HG02759 (cell line): ENCODE measurements at regions not wholly inside any gene's neighbourhood (a gene's known extent, or its start where the extent isn't known, plus 50 kb on each side); places are given as distances from the start of the nearest gene placed in this dataset.

Experiments used
- ATAC-seq: cut with Tn5 transposase; IDR thresholded peaks from one replicate; pipeline ENCODE4 v1.9.1; 2021; ENCODE audit warnings: mild to moderate bottlenecking, moderate library complexity; ENCODE audit not compliant: unreplicated experiment

DNA sequence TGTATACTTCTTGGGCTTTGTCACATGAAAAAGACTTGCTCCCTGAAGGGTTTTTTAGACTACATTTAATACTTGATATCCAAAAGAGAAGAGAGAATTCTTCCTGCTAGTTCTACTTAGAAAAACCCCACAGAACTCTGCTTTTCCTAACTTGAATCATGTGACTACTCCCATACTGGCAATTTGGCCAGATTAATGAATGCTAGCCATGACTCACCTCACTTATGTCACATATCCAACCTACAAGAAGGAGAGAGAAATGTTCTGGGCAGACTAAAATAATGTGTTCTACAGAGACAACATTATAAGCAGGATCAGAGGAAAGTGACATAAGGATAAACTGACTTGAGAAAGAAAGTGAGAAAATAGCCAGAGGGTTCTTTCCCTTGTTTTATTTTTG, 249.3 kb upstream of the GULP1 start:
- ATAC-seq, result no peak

- ATAC-seq, result no peak
These were observed 246.7 kb upstream of the GULP1 start for GRCh38 chr2:188045016-188045415.

DNA sequence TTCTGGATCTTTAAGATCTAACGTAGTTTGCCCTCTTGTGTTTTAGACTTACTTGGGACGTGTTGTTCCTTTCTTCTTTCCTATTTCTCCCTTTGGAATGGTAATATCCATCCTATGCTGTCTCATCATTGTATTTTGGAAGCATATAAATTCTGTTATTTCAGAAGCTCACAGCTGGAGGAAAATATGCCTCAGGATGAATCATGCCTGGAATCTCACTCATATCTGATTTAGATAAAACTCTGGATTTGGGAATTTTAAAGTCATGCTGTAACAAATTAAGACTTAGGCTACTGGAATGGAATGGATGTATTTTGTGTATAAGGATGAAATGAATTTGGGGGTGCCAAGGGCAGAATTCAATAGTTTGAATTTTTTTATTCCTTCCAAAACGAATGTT, 245.2 kb upstream of the GULP1 start:
- no peak for ATAC-seq

DNA sequence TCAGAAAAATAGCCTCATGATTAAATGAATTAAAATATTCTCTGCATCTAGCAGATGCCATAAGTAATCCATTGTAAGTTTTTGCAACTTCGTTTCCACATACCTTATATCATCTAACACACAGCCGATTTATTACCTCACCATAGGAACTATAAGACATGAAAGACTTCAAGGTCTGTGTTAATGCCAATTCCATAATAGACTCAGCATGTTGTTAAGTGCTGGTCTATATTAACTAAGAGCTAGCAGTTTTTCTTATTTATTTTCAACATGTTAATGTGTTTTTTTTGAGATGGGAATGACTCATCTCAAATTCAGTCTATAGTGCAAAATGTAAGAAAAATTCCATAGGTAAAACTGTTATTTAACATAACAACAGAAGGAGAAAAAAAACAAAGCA, 243.9 kb upstream of the GULP1 start:
- no peak for ATAC-seq

GRCh38 chr2:188050726-188051125, 240.9 kb upstream of the GULP1 start:
- no peak for ATAC-seq

DNA sequence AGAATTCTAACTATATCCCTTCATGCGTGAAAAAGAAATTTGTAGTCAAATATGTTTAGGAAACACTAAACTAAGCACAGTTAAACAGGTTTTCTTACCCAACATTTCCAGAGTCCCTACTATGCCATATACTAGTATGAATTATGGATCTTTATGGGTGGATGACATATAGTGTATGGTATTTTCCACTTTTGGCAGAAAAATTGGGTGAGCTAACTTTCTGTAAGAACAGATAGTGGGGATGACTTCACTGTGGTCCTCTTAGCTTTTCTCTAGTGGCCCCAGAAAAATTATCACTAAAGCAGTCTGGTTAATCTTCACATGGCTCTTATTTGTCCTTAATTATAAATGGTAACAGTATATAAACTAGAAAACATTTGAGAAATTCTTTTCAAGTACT, 240.0 kb upstream of the GULP1 start:
- no peak for ATAC-seq

DNA sequence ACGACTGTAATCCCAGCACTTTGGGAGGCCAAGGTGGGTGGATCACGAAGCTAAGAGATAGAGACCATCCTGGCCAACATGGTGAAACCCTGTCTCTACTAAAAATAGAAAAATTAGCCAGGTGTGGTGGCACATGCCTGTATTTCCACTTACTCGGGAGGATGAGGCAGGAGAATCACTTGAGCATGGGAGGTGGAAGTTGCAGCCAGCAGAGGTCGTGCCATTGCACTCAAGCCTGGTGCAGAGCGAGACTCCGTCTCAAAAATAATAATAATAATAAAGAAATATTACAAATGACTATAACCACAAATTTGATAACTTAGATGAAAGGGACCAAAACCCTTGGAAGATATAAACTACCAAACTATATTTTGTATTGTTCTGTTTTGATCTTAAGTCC, 226.3 kb upstream of the GULP1 start:
- no peak for ATAC-seq

GRCh38 chr2:188068093-188068492, 223.6 kb upstream of the GULP1 start:
- no peak for ATAC-seq

DNA sequence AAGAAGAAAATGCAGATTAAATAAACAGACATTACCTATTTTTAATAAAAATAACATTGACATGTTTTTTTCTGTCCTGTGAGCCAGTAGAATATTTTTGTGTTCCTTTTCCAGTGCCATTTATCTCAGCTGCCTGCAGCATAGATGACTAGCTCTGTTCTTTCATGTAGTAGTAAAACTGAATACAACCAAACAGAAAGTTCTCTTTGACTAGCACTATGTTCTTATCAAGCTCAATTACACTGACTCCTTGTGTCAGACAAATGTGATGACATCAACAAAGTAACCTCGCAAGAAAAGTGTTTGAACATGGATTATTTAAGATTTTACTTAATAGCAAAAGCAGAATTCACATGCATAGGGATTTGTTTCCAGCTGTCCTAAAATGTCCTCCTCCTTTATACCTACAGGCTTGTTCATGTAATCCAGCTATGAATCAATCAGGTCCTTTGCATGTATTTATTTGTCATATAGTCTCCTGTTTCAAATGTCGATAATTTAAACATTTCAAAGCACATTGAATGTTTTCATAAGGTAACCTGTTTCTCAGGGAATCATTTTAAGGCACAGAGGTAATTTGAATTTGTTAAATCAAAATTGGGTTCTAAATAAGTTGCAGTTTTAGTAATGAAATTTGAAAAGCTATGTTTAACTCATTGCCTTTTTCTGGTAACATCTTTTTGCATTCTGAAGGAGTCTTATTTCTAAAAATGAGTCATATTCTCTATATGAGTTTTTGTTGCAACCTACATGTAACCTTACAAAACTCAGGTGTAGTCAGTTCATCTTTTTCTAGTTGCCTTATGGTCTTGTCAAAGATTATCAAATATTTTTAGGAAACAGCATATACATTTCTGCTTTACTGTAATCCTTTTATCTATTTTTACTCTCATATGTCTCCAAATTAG, 215.3 kb upstream of the GULP1 start:
- peak; percentile 71 for ATAC-seq

DNA sequence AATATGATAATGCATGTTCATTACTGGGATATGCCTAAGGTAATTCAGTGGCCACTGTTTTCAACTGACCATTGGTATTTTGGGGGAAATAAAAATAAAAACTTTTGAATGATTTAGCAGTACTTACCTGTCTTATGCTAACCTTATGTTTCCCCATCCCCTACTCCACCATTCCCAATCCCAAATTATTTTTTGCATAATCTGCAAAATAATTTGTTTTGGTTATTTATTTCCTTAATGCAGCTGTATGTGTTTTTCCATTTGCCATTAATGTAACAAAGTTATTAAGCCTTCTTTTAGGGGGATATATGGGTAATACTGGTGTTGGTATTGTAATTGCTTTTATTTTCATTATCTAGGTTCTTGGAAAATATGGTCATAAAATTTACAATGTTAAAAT, 213.9 kb upstream of the GULP1 start:
- ATAC-seq, result no peak

- ATAC-seq, result no peak
These were observed 213.1 kb upstream of the GULP1 start for GRCh38 chr2:188078534-188078933.

DNA sequence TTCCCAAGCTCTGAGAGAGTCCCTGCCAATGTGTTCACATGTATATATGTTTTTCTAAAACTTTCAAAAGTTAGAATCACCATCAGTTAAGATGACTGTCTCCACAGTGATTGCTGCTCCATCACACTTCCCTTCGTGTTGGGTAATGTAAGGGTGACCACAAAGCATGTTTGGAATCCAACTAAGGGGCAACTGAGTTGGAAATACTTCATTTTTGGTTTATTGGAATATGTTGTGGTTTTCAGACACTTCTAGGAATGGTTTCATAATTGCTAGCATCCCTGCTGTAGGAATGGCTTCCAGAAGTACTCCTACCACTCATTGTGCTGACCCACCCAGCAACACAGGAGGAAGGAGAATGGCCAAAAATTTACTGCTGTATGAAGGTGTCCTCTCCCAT, 212.5 kb upstream of the GULP1 start:
- no peak for ATAC-seq

DNA sequence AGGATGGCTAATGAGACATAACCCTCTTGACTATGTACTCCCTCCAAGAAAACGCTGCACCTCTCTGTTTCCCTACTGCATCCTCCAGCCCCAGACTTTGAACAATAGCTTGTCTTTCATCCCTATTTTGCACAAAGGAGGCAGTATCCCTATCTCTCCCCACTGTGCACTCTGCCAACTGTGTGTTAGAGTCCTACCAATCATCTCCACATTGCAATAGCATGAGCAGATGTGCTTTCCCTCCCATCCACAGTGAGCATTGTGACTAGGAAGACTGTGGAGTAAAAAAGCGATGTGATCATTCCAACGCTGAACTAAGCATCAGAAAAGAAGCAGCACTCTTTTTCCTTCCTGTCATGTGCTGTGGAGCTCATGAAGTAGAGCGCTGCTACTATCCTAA, 206.3 kb upstream of the GULP1 start:
- no peak for ATAC-seq

- ATAC-seq, result no peak
These were observed 201.8 kb upstream of the GULP1 start for GRCh38 chr2:188089901-188090300.

- no peak for ATAC-seq
These were observed 200.5 kb upstream of the GULP1 start for GRCh38 chr2:188091220-188091619.

GRCh38 chr2:188092734-188093133, 198.9 kb upstream of the GULP1 start:
- ATAC-seq, result no peak

DNA sequence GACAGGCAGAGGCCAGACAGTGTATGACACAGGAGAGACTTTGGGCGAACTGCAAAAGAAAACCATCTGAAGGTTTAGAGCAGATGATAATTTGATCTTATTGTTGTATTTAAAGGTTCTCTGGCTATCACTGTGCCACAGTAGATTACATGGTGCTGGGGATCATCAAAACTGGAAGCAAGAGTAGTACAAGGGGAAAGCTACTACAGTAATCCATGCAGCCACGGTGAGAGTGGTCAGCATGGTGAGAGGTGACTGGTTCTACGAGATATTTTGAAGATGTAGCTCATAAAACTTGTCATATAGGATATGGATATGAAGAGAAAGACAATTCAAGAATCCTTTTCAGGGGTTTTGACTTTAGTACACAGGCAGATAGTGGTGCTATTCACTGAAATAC, 194.8 kb upstream of the GULP1 start:
- no peak for ATAC-seq

DNA sequence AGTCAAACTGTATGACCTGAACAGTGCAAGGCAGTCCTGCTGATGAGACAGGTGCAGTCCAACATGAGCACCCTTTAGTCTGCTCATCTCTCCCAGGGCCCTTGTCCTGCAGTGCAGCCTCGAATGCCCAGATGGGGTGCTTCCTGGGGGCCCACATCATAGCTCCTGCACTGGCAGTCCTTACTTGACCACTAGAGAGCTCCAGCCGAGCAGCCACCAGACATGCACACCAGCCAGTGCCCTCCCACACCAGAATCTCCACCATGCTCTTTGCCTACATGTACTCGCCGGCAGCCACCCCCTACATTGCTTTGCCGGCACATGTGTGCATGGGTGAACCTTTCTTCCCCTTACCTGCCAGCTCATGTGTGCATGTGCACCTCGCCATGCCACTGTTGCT, 188.8 kb upstream of the GULP1 start:
- no peak for ATAC-seq

- ATAC-seq, result no peak
These were observed 177.7 kb upstream of the GULP1 start for GRCh38 chr2:188114014-188114413.

GRCh38 chr2:188117706-188118105, 174.0 kb upstream of the GULP1 start:
- no peak for ATAC-seq

DNA sequence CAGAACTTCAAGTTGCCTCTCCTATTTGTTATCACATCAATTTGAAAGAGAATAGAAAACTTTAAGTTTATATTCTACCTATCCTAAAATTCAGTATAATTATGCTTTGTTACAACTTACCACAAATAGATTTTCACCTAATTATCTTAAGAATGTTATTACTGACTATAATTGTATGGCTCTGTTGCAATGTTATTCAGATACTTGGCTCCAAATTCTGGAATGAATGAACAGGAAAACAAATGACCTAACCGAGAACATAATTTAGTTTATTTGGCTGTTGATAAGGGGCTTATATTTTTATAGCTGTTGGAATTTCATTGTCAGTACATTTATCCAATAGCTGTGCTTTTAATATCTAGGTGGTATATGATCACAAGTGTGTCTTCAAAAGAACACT, 173.2 kb upstream of the GULP1 start:
- ATAC-seq, result no peak

- no peak for ATAC-seq
These were observed 172.4 kb upstream of the GULP1 start for GRCh38 chr2:188119112-188119838.
